Parathyroid adenoma (tissue), 2 donors: ENCODE measurements at regions not wholly inside any gene's neighbourhood (a gene's known extent, or its start where the extent isn't known, plus 50 kb on each side); places are given as distances from the start of the nearest gene placed in this dataset.

Experiments used
- H2AFZ ChIP-seq: fragments of 300-600 bp; sonication (generic); one replicate; pipeline ENCODE4 v1.7.0; 2017; ENCODE audit warnings: antibody characterized with exemption, mild to moderate bottlenecking
- H3K27ac ChIP-seq: fragments of 300-600 bp; sonication (generic); one replicate; pipeline ENCODE4 v1.7.0; 2017
- H3K27me3 ChIP-seq: fragments of 300-600 bp; sonication (generic); one replicate; pipeline ENCODE4 v1.7.0; 2017; ENCODE audit warnings: low read length; ENCODE audit not compliant: control insufficient read depth, insufficient read depth
- H3K36me3 ChIP-seq: fragments of 300-600 bp; sonication (generic); one replicate; pipeline ENCODE4 v1.7.0; 2017; ENCODE audit warnings: low read length; ENCODE audit not compliant: control insufficient read depth, insufficient read depth
- H3K4me1 ChIP-seq: fragments of 300-600 bp; sonication (generic); one replicate; pipeline ENCODE4 v1.7.0; 2017; ENCODE audit warnings: control low read depth
- H3K4me2 ChIP-seq: fragments of 300-600 bp; sonication (generic); one replicate; pipeline ENCODE4 v1.7.0; 2017; ENCODE audit warnings: low read length
- H3K4me3 ChIP-seq: fragments of 300-600 bp; sonication (generic); one replicate; pipeline ENCODE4 v1.7.0; 2017; ENCODE audit warnings: low read depth, low read length
- H3K79me2 ChIP-seq: fragments of 300-600 bp; sonication (generic); one replicate; pipeline ENCODE4 v1.7.0; 2017; ENCODE audit warnings: control low read depth
- H3K9ac ChIP-seq: fragments of 300-600 bp; sonication (generic); one replicate; pipeline ENCODE4 v1.7.0; 2017; ENCODE audit warnings: mild to moderate bottlenecking
- H3K9me3 ChIP-seq: fragments of 300-600 bp; sonication (generic); one replicate; pipeline ENCODE4 v1.7.0; 2017; ENCODE audit warnings: low read length; ENCODE audit not compliant: control insufficient read depth
- CTCF ChIP-seq: fragments of 300-600 bp; sonication (generic); IDR thresholded peaks from one replicate; pipeline ENCODE4 v1.7.0; 2017; ENCODE audit warnings: antibody characterized with exemption, mild to moderate bottlenecking
- donor health status: primary hyperparathyroidism.

GRCh38 chr13:47184321-47184720 is 287.5 kb upstream of the HTR2A start:
- Histone ChIP-seq H3K4me1 (no peaks in the 10 kb centered on the region), H3K9me3 (no peaks in the 10 kb centered on the region), H3K27me3 (no peaks in the 10 kb centered on the region)

GRCh38 chr13:47179321-47179720 is 282.5 kb upstream of the HTR2A start:
- Histone ChIP-seq H2AFZ (no peak overlapping the region), H3K4me1 (no peaks in the 10 kb centered on the region), H3K4me2 (no peak overlapping the region), H3K27me3 (no peaks in the 10 kb centered on the region), H3K4me3 (no peak overlapping the region), H3K36me3 (no peaks in the 10 kb centered on the region), H3K27ac (no peak overlapping the region), H3K9me3 (no peaks in the 10 kb centered on the region), H3K9ac (no peak overlapping the region), H3K79me2 (no peaks in the 10 kb centered on the region)
- no peak for TF ChIP-seq CTCF

More at GRCh38 chr13:47184321-47184720, 287.5 kb upstream of the HTR2A start:
- Histone ChIP-seq H3K36me3 (no peaks in the 10 kb centered on the region), H3K79me2 (no peaks in the 10 kb centered on the region), H2AFZ (no peak overlapping the region), H3K9ac (no peak overlapping the region), H3K4me2 (no peak overlapping the region), H3K4me3 (no peak overlapping the region), H3K27ac (no peak overlapping the region)
- TF ChIP-seq CTCF: no peak

GRCh38 chr13:47178090-47178950 is 281.5 kb upstream of the HTR2A start:
- Histone ChIP-seq H3K4me1 (no peaks in the 10 kb centered on the region), H3K27ac (no peak overlapping the region), H3K9me3 (no peaks in the 10 kb centered on the region), H2AFZ (no peak overlapping the region), H3K36me3 (no peaks in the 10 kb centered on the region), H3K9ac (no peak overlapping the region), H3K4me3 (no peak overlapping the region), H3K79me2 (no peaks in the 10 kb centered on the region), H3K27me3 (no peaks in the 10 kb centered on the region), H3K4me2 (no peak overlapping the region)
- TF ChIP-seq CTCF: no peak

- Histone ChIP-seq H3K27me3 (no peaks in the 10 kb centered on the region), H3K27ac (no peak overlapping the region), H3K79me2 (no peaks in the 10 kb centered on the region)
Measured at GRCh38 chr13:47175172-47175866, 278.5 kb upstream of the HTR2A start.

More at GRCh38 chr13:47175172-47175866, 278.5 kb upstream of the HTR2A start:
- H3K9me3 ChIP-seq: no peaks in the 10 kb centered on the region
- H3K4me1 ChIP-seq: no peaks in the 10 kb centered on the region
- H2AFZ ChIP-seq: no peak overlapping the region
- no peak for TF ChIP-seq CTCF
- H3K36me3 ChIP-seq: no peaks in the 10 kb centered on the region
- H3K9ac ChIP-seq: no peak overlapping the region
- no peak overlapping the region for H3K4me2 ChIP-seq
- H3K4me3 ChIP-seq: no peak overlapping the region
